IMR-90 (cell line): ENCODE measurements at regions not wholly inside any gene's neighbourhood (a gene's known extent, or its start where the extent isn't known, plus 50 kb on each side); places are given as distances from the start of the nearest gene placed in this dataset.

Experiments used
- ATAC-seq: fragments of 200-7000 bp; cut with Tn5 transposase; 2 replicates; pipeline ENCODE4 v1.9.1; 2020; ENCODE audit warnings: low read depth, mild to moderate bottlenecking, moderate library complexity
- BruUV-seq: library from RNA; stranded (reverse); fragments of 400-500 nt; replicated peaks from 2 replicates; lab custom pipeline; 2021; lab: Mats Ljungman, UMichigan
- CTCF ChIA-PET: fragments of 300-600 bp; formaldehyde crosslinking; extraction: SDS; loops from one replicate; lab custom pipeline; 2021; ENCODE audit warnings: antibody characterized with exemption; lab: Yijun Ruan, JAX
- POLR2A ChIA-PET: fragments of 300-600 bp; sonication (Branson Sonifier 250); formaldehyde crosslinking; loops from one replicate; lab custom pipeline; 2022; ENCODE audit warnings: antibody characterized with exemption; ENCODE audit not compliant: unreplicated experiment; lab: Charles Lee
- DNase-seq: peaks from one replicate; pipeline ENCODE4 v3.0.0; 2013
- H2AFZ ChIP-seq: replicated peaks from 2 replicates; pipeline ENCODE3; 2013; ENCODE audit warnings: low read length, mild to moderate bottlenecking; ENCODE audit not compliant: poor library complexity
- H2AK5ac ChIP-seq: 2 replicates; pipeline ENCODE4 v1.6.1; 2013; ENCODE audit warnings: low read depth, low read length, inconsistent platforms
- H2AK9ac ChIP-seq: replicated peaks from 2 replicates; pipeline ENCODE3; 2013; ENCODE audit warnings: mild to moderate bottlenecking, low read depth, low read length, moderate library complexity; ENCODE audit not compliant: poor library complexity
- H2BK120ac ChIP-seq: 2 replicates; pipeline ENCODE4 v1.6.1; 2013; ENCODE audit warnings: low read depth, low read length, inconsistent platforms
- H2BK15ac ChIP-seq: 3 replicates; pipeline ENCODE4 v1.6.1; 2013; ENCODE audit warnings: low read depth, low read length, inconsistent platforms
- H2BK20ac ChIP-seq: 2 replicates; pipeline ENCODE4 v1.6.1; 2013; ENCODE audit warnings: low read depth, mild to moderate bottlenecking, inconsistent platforms, low read length, moderate library complexity
- H2BK5ac ChIP-seq: 2 replicates; pipeline ENCODE4 v1.6.1; 2013; ENCODE audit warnings: mild to moderate bottlenecking, low read depth, low read length, inconsistent platforms; ENCODE audit not compliant: poor library complexity, severe bottlenecking
- H3K14ac ChIP-seq: replicated peaks from 2 replicates; pipeline ENCODE4 v1.6.1; 2013; ENCODE audit warnings: low read depth, low read length, inconsistent platforms
- H3K18ac ChIP-seq: 2 replicates; pipeline ENCODE4 v1.6.1; 2013; ENCODE audit warnings: low read depth, low read length, control low read depth
- H3K23ac ChIP-seq: 2 replicates; pipeline ENCODE4 v1.6.1; 2013; ENCODE audit warnings: low read depth, low read length, inconsistent platforms
- H3K27ac ChIP-seq: 2 replicates; pipeline ENCODE4 v1.5.1; 2013; ENCODE audit warnings: mild to moderate bottlenecking, control low read depth, low read length; ENCODE audit not compliant: insufficient read depth
- H3K27me3 ChIP-seq: 2 replicates; pipeline ENCODE4 v1.6.1; 2013; ENCODE audit warnings: low read length; ENCODE audit not compliant: control insufficient read depth, insufficient read depth
- H3K36me3 ChIP-seq: 2 replicates; pipeline ENCODE4 v1.6.1; 2013; ENCODE audit warnings: low read length, mixed read lengths; ENCODE audit not compliant: control insufficient read depth, insufficient read depth
- H3K4ac ChIP-seq: 2 replicates; pipeline ENCODE4 v1.6.1; 2013; ENCODE audit warnings: low read depth, low read length, inconsistent platforms
- H3K4me1 ChIP-seq: 2 replicates; pipeline ENCODE4 v1.6.1; 2013; ENCODE audit warnings: low read length, mixed read lengths; ENCODE audit not compliant: control insufficient read depth, insufficient read depth
- H3K4me2 ChIP-seq: 2 replicates; pipeline ENCODE4 v1.6.1; 2013; ENCODE audit warnings: low read depth, mild to moderate bottlenecking, control low read depth, low read length, moderate library complexity
- H3K4me3 ChIP-seq: 2 replicates; pipeline ENCODE4 v1.5.1; 2013; ENCODE audit warnings: low read depth, mild to moderate bottlenecking, control low read depth, low read length, moderate library complexity; ENCODE audit not compliant: insufficient read depth
- H3K56ac ChIP-seq: 2 replicates; pipeline ENCODE4 v1.6.1; 2013; ENCODE audit warnings: low read length, inconsistent platforms; ENCODE audit not compliant: insufficient read depth; ENCODE audit errors: extremely low read depth
- H3K79me1 ChIP-seq, 2 experiments: 2 replicates each; pipeline ENCODE4 v1.6.1; 2013; ENCODE audit warnings: low read length in 2 of 2, inconsistent platforms in 1 of 2, low read depth in 1 of 2
- H3K9ac ChIP-seq: 2 replicates; pipeline ENCODE4 v1.6.1; 2013; ENCODE audit warnings: low read depth, low read length, control low read depth
- H3K9me1 ChIP-seq: 2 replicates; pipeline ENCODE4 v1.6.1; 2013; ENCODE audit warnings: low read length, inconsistent platforms; ENCODE audit not compliant: insufficient read depth
- H3K9me3 ChIP-seq: 2 replicates; pipeline ENCODE4 v1.6.1; 2013; ENCODE audit warnings: low read length; ENCODE audit not compliant: control insufficient read depth, insufficient read depth
- H4K20me1 ChIP-seq: 2 replicates; pipeline ENCODE4 v1.6.1; 2013; ENCODE audit warnings: low read length, inconsistent platforms; ENCODE audit not compliant: insufficient read depth
- H4K5ac ChIP-seq: 2 replicates; pipeline ENCODE4 v1.6.1; 2013; ENCODE audit warnings: mild to moderate bottlenecking, low read depth, low read length, control low read depth
- H4K8ac ChIP-seq, 2 experiments: 2 replicates each; pipeline ENCODE4 v1.6.1; 2013; ENCODE audit warnings: low read depth in 2 of 2, low read length in 2 of 2, control low read depth in 1 of 2, inconsistent platforms in 1 of 2
- H4K91ac ChIP-seq: 2 replicates; pipeline ENCODE4 v1.6.1; 2013; ENCODE audit warnings: low read depth, low read length, inconsistent platforms; ENCODE audit not compliant: insufficient read depth
- BHLHE40 ChIP-seq: fragments of 150-350 bp; IDR thresholded peaks from 2 replicates; pipeline ENCODE4 v1.6.1; 2016; ENCODE audit warnings: mild to moderate bottlenecking, low read depth, low read length
- CTCF ChIP-seq: conservative IDR thresholded peaks from 2 replicates; pipeline ENCODE4 v1.5.1; 2012; ENCODE audit warnings: mild to moderate bottlenecking, low read depth, low read length, improper control_type of control experiment
- ELK1 ChIP-seq: fragments of 150-350 bp; IDR thresholded peaks from 2 replicates; pipeline ENCODE4 v1.6.1; 2016; ENCODE audit warnings: low read depth, mild to moderate bottlenecking, low read length, moderate library complexity, borderline replicate concordance
- MXI1 ChIP-seq: IDR thresholded peaks from 2 replicates; pipeline ENCODE4 v1.6.1; 2012; ENCODE audit warnings: low read depth, mild to moderate bottlenecking, low read length, moderate library complexity, borderline replicate concordance
- NFE2L2 ChIP-seq: fragments of 150-350 bp; IDR thresholded peaks from 2 replicates; pipeline ENCODE4 v1.6.1; 2016; ENCODE audit warnings: low read depth, mild to moderate bottlenecking, low read length
- POLR2A ChIP-seq: IDR thresholded peaks from 2 replicates; pipeline ENCODE4 v1.6.1; 2012; ENCODE audit warnings: mild to moderate bottlenecking, low read depth, low read length
- RCOR1 ChIP-seq: IDR thresholded peaks from 2 replicates; pipeline ENCODE4 v1.6.1; 2012; ENCODE audit warnings: mild to moderate bottlenecking, low read length, improper control_type of control experiment; ENCODE audit not compliant: insufficient replicate concordance
- RFX5 ChIP-seq: IDR thresholded peaks from 2 replicates; pipeline ENCODE4 v1.8.0; 2012; ENCODE audit warnings: low read depth, mild to moderate bottlenecking, low read length, moderate library complexity
- SMC3 ChIP-seq: fragments of 150-350 bp; IDR thresholded peaks from 2 replicates; pipeline ENCODE4 v1.6.1; 2016; ENCODE audit warnings: low read depth, mild to moderate bottlenecking, antibody characterized with exemption, low read length, moderate library complexity
- USF2 ChIP-seq: fragments of 150-350 bp; IDR thresholded peaks from 2 replicates; pipeline ENCODE4 v1.6.1; 2017; ENCODE audit warnings: mild to moderate bottlenecking, antibody characterized with exemption, low read length, low read depth
- WGBS, 2 experiments: methylation state at CpG; one replicate each; pipeline versions ENCODE4 v1.1.5 to v1.1.7; 2013; ENCODE audit warnings: missing lambda C conversion rate in 2 of 2; ENCODE audit not compliant: insufficient read length in 1 of 2; ENCODE audit errors: extremely low coverage in 2 of 2; 5-methylcytosine and 5-hydroxymethylcytosine counted together
- dilution Hi-C: fragments of 300-500 bp; cut with HindIII; formaldehyde crosslinking; loops from one replicate; pipeline ENCODE4 v1.14.3; 2018; ENCODE audit warnings: low sequenced_read_pairs; ENCODE audit not compliant: unreplicated experiment
- in situ Hi-C: fragments of 300-500 bp; cut with MboI; formaldehyde crosslinking; loops from 3 replicates; pipeline ENCODE4 v1.14.3; 2019; ENCODE audit warnings: low sequenced_read_pairs, inconsistent platforms, mixed read lengths
- intact Hi-C: fragments of 100-400 bp; cut with micrococcal nuclease; formaldehyde crosslinking; loops from 2 replicates; pipeline ENCODE4 v1.10.0; 2022

GRCh38 chr22:34971456-34971855 is 94.5 kb upstream of the ISX start:
- Histone ChIP-seq H3K9ac (no peak overlapping the region), H2AK5ac (no peak overlapping the region), H3K4me2 (no peak overlapping the region), H2BK20ac (no peak overlapping the region), H2AFZ (no peak overlapping the region), H4K5ac (no peak overlapping the region), H2BK15ac (no peak overlapping the region), H3K23ac (no peak overlapping the region), H4K8ac (no peak overlapping the region), H3K27ac (no peak overlapping the region), H3K9me3 (peaks cover 37% of the 10 kb centered on the region), H3K14ac (no peak overlapping the region), H3K79me1 (no peaks in the 10 kb centered on the region), H3K4ac (no peak overlapping the region), H3K4me1 (no peaks in the 10 kb centered on the region), H4K91ac (no peak overlapping the region), H3K18ac (no peak overlapping the region), H3K56ac (no peak overlapping the region), H3K4me3 (no peak overlapping the region), H3K36me3 (no peaks in the 10 kb centered on the region), H3K27me3 (no peaks in the 10 kb centered on the region), H2BK120ac (no peak overlapping the region), H3K9me1 (no peaks in the 10 kb centered on the region), H4K20me1 (no peaks in the 10 kb centered on the region), H2BK5ac (no peak overlapping the region), H2AK9ac (no peak overlapping the region)
- no peak for TF ChIP-seq BHLHE40
- TF ChIP-seq RCOR1 = no peak
- no peak for TF ChIP-seq USF2
- TF ChIP-seq ELK1 = no peak
- TF ChIP-seq NFE2L2 = no peak
- TF ChIP-seq MXI1 = no peak
- no peak for TF ChIP-seq SMC3
- TF ChIP-seq CTCF = no peak
- TF ChIP-seq POLR2A = no peak
- TF ChIP-seq RFX5 = no peak
- ATAC-seq (no peak), DNase-seq (no peak)
- CTCF ChIA-PET = no interaction called here
- in situ Hi-C loops = no loop called here
- intact Hi-C loops = no loop called here
- WGBS, 2 experiments = no CpG with 5 or more reads among the region's 2 CpGs
- dilution Hi-C loops = no loop called here
- POLR2A ChIA-PET = no interaction called here
- no TSS peak for BruUV-seq
